ENCODE measurements at regions not wholly inside any gene's neighbourhood (a gene's known extent, or its start where the extent isn't known, plus 50 kb on each side); places are given as distances from the start of the nearest gene placed in this dataset.

GRCh38 chr20:57774111-57774880, 64.5 kb upstream of the PMEPA1 start:
- no peak overlapping the region for H3K9ac ChIP-seq (ENCODE audit: extremely low read depth, low read length, poor library complexity, severe bottlenecking)
- peaks cover 5% of the 10 kb centered on the region for H3K4me1 ChIP-seq (ENCODE audit: control insufficient read depth, insufficient read depth, low read length)
- Mint-ChIP-seq H3K27me3 (ENCODE audit: insufficient read depth) (peaks cover 15% of the 10 kb centered on the region), H3K4me3 (no peak overlapping the region), H3K9me3 (no peaks in the 10 kb centered on the region), H3K4me1 (peaks cover 24% of the 10 kb centered on the region), H3K27ac (no peak overlapping the region), H3K36me3 (ENCODE audit: low read depth) (no peaks in the 10 kb centered on the region)
- H3K4me3 ChIP-seq (ENCODE audit: low read length): no peak overlapping the region
- 90 to 92% methylated on average over 9 to 12 of the region's 12 CpGs for WGBS, 2 experiments (ENCODE audit: insufficient coverage in 1 of 2, insufficient read length in 1 of 2)
- no peaks in the 10 kb centered on the region for H3K36me3 ChIP-seq (ENCODE audit: control insufficient read depth, insufficient read depth, low read length)
- H3K27me3 ChIP-seq (ENCODE audit: control insufficient read depth, insufficient read depth, low read length, poor library complexity, severe bottlenecking): no peaks in the 10 kb centered on the region
- DNase-seq: peak; percentile 32
- no peak overlapping the region for H3K27ac ChIP-seq (ENCODE audit: low read depth, low read length)
- TF ChIP-seq CTCF (conservative IDR thresholded peaks at IDR 0.05): no peak
- no peaks in the 10 kb centered on the region for H3K9me3 ChIP-seq (ENCODE audit: control insufficient read depth, low read length)

- Histone ChIP-seq H3K27ac (ENCODE audit: low read depth, low read length) (no peak overlapping the region), H3K9me3 (ENCODE audit: control insufficient read depth, low read length) (no peaks in the 10 kb centered on the region), H3K4me1 (ENCODE audit: control insufficient read depth, insufficient read depth, low read length) (no peaks in the 10 kb centered on the region), H3K9ac (ENCODE audit: extremely low read depth, low read length, poor library complexity, severe bottlenecking) (no peak overlapping the region), H3K27me3 (ENCODE audit: control insufficient read depth, insufficient read depth, low read length, poor library complexity, severe bottlenecking) (no peaks in the 10 kb centered on the region), H3K4me3 (ENCODE audit: low read length) (no peak overlapping the region), H3K36me3 (ENCODE audit: control insufficient read depth, insufficient read depth, low read length) (no peaks in the 10 kb centered on the region)
- H3K4me1 Mint-ChIP-seq: peaks cover 22% of the 10 kb centered on the region
- H3K27ac Mint-ChIP-seq: no peak overlapping the region
- TF ChIP-seq CTCF (conservative IDR thresholded peaks at IDR 0.05): no peak
- no peaks in the 10 kb centered on the region for H3K36me3 Mint-ChIP-seq (ENCODE audit: low read depth)
- peaks cover 15% of the 10 kb centered on the region for H3K27me3 Mint-ChIP-seq (ENCODE audit: insufficient read depth)
- 93 to 95% methylated on average over 9 of the region's 9 CpGs for WGBS, 2 experiments (ENCODE audit: insufficient coverage in 1 of 2, insufficient read length in 1 of 2)
- DNase-seq: peak; percentile 32
- no peaks in the 10 kb centered on the region for H3K9me3 Mint-ChIP-seq
- no peak overlapping the region for H3K4me3 Mint-ChIP-seq
These were observed 63.4 kb upstream of the PMEPA1 start for GRCh38 chr20:57773059-57773815.

GRCh38 chr20:57772349-57772964, 62.6 kb upstream of the PMEPA1 start:
- peak; percentile 81 for DNase-seq
- no peak overlapping the region for H3K27ac ChIP-seq (ENCODE audit: low read depth, low read length)
- Mint-ChIP-seq H3K36me3 (ENCODE audit: low read depth) (no peaks in the 10 kb centered on the region), H3K4me3 (no peak overlapping the region), H3K4me1 (peaks cover 29% of the 10 kb centered on the region), H3K9me3 (no peaks in the 10 kb centered on the region), H3K27me3 (ENCODE audit: insufficient read depth) (peaks cover 18% of the 10 kb centered on the region), H3K27ac (no peak overlapping the region)
- no peaks in the 10 kb centered on the region for H3K4me1 ChIP-seq (ENCODE audit: control insufficient read depth, insufficient read depth, low read length)
- no peaks in the 10 kb centered on the region for H3K27me3 ChIP-seq (ENCODE audit: control insufficient read depth, insufficient read depth, low read length, poor library complexity, severe bottlenecking)
- WGBS, 2 experiments (ENCODE audit: insufficient coverage in 1 of 2, insufficient read length in 1 of 2): 50 to 74% methylated on average over 11 to 15 of the region's 15 CpGs
- no peak overlapping the region for H3K4me3 ChIP-seq (ENCODE audit: low read length)
- no peaks in the 10 kb centered on the region for H3K9me3 ChIP-seq (ENCODE audit: control insufficient read depth, low read length)
- H3K9ac ChIP-seq (ENCODE audit: extremely low read depth, low read length, poor library complexity, severe bottlenecking): no peak overlapping the region
- no peaks in the 10 kb centered on the region for H3K36me3 ChIP-seq (ENCODE audit: control insufficient read depth, insufficient read depth, low read length)
- no peak for TF ChIP-seq CTCF (conservative IDR thresholded peaks at IDR 0.05)

All from endodermal cell (in vitro differentiated cells).